ENCODE measurements at regions not wholly inside any gene's neighbourhood (a gene's known extent, or its start where the extent isn't known, plus 50 kb on each side); places are given as distances from the start of the nearest gene placed in this dataset.

GRCh38 chr4:73329300-73329699 lies 70.7 kb upstream of the ANKRD17 start:
- TF ChIP-seq POLR2A (IDR thresholded peaks at IDR 0.05) (no peak), CTCF (IDR thresholded peaks at IDR 0.05) (no peak), POLR2AphosphoS5 (IDR thresholded peaks at IDR 0.05) (no peak)
